GM12864 (cell line): ENCODE measurements at regions not wholly inside any gene's neighbourhood (a gene's known extent, or its start where the extent isn't known, plus 50 kb on each side); places are given as distances from the start of the nearest gene placed in this dataset.

Experiments
- DNase-seq: peaks from one replicate; pipeline ENCODE4 v3.0.0-alpha.2; 2011; ENCODE audit warnings: low read depth
- H3K4me3 ChIP-seq: 2 replicates; pipeline ENCODE4 v1.5.1; 2011; ENCODE audit warnings: mild to moderate bottlenecking, low read depth, low read length, control low read depth
- CTCF ChIP-seq: IDR thresholded peaks from 2 replicates; pipeline ENCODE4 v1.5.1; 2011; ENCODE audit warnings: low read depth, mild to moderate bottlenecking, moderate library complexity, low read length, control low read depth, inconsistent platforms; ENCODE audit errors: missing control alignments

GRCh38 chr7:12796397-12797127 lies 109.1 kb downstream of the ARL4A start:
- no peak for DNase-seq
- no peak for TF ChIP-seq CTCF
- H3K4me3 ChIP-seq = no peak overlapping the region

DNA sequence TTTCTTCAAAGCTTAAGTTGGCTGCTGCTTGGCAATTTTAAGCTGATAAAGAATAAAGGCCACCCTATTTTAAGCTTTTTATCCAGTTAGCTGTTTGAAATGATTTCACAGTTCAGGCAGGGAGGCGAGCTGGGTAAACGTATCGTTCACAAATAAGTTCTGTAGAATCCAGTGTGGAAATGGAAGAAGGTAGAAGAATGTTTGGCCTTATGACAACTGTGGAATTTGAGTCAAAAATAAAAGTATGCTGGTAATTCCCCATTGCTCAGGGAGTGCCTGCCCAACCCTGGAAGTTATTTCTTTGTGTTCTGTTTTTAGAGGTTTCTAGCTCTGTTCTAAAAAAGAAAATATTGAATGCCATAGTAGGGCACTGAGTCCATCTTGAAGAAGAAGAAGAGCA lies 113.1 kb downstream of the ARL4A start:
- no peak for DNase-seq
- H3K4me3 ChIP-seq = no peak overlapping the region
- no peak for TF ChIP-seq CTCF

DNA sequence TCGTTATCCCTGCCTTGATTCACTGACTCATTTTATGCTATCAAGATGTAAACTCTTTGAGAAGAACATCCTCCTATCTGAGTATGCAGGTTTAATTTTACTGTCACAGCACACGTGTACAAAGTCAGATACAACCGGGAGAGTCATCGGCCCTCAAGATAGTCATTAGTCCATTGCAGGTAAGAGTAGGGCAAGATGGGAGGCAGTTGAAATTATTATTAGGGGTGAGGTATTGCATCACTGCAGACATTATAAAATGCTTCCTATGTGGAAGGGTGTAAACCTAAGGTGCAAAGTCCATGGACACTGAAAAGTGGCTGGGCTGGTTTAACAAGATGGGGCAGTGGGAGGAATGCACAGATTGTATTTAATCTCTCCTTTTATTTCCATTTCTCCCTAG lies 113.7 kb downstream of the ARL4A start:
- no peak overlapping the region for H3K4me3 ChIP-seq
- no peak for DNase-seq
- TF ChIP-seq CTCF = no peak

DNA sequence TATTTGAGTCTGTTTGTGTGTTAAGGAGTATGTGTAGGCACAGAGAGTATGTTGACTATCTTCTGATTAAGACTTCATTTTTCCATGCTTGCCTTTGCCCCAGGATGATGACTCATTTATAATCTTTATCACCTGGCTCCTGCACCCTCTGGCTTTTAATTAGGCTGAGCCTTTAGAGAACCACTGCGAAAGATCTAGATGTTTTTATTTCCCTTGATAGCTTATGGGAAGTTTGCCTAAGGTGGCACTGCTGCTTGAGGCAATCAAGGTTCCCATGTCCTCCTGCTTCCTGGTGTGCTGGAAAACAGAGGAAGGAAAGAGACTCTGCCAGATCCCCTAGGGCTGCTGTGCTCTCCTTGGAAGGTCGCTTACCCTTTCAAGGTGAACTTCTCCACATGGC lies 114.6 kb downstream of the ARL4A start:
- no peak for TF ChIP-seq CTCF
- no peak for DNase-seq
- no peak overlapping the region for H3K4me3 ChIP-seq

DNA sequence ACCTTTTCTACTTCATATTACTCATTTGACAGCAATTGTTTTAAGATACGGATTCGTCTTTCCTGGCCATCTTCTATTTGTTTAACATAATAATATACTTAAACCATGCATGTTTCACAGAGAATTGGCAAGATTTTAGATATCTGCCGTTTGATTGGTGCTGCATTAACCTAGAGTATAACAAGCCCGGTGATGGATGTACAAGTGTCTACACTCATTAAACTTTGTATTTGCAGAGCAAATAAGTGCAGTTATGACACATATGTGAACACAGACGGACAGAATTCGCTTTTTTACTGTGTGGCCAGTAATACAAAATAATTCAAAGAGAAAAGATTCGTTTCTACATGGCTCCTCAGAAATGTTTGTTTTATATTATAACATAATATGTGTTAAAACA lies 116.1 kb downstream of the ARL4A start:
- no peak overlapping the region for H3K4me3 ChIP-seq
- no peak for TF ChIP-seq CTCF
- DNase-seq = no peak

DNA sequence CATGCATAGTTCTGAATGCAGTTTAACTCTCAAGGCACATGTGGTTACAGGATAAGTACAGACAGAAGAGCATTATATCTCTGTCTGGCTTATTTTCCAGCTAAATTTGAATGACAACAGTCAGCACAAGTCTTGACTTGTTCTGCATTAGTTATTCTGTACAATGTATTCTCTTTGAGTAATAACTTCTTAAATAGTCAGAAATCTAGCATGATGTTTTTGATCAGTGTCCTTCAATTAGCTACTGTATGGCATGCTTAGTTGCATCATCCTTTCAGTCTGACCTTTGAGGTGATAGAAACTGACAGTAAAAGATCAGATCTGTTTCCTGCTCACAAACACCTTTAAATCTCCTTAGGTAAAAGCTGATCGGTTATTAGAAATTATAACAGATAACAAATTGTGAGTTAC lies 118.1 kb downstream of the ARL4A start:
- no peak for TF ChIP-seq CTCF
- DNase-seq = no peak
- H3K4me3 ChIP-seq = no peak overlapping the region

DNA sequence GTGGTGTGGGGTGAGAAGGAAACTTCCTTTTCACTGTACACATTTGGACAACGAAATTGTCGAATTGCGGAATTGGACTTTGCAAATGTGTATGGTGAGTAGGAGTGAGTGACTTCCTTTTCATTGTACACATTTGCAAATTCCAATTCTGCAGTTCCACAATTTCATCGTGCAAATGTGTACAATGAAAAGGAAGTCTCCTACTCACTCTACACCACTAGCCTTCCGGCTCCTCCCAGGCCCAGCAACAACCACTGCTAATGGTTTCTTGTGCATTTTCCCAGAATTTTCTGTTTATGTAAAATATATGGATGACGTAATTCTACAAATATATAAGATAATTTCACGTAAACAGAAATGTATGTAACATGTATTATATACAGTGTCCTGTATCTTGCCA lies 118.5 kb downstream of the ARL4A start:
- no peak for TF ChIP-seq CTCF
- H3K4me3 ChIP-seq = no peak overlapping the region
- no peak for DNase-seq
